GM11168 (cell line): ENCODE measurements at regions not wholly inside any gene's neighbourhood (a gene's known extent, or its start where the extent isn't known, plus 50 kb on each side); places are given as distances from the start of the nearest gene placed in this dataset.

Experiments
- in situ Hi-C: fragments of 300-500 bp; cut with MboI; formaldehyde crosslinking; loops from one replicate; pipeline ENCODE4 v1.12.0; 2022; ENCODE audit warnings: low sequenced_read_pairs; ENCODE audit not compliant: unreplicated experiment

- in situ Hi-C loops = no loop called here
Measured at GRCh38 chr15:94535298-94536048, 304.1 kb downstream of the MCTP2 start.

GRCh38 chr15:94536549-94536948 is 305.2 kb downstream of the MCTP2 start:
- in situ Hi-C loops = no loop called here

GRCh38 chr15:94538280-94538679 is 306.9 kb downstream of the MCTP2 start:
- in situ Hi-C loops = no loop called here

- in situ Hi-C loops = no loop called here
Measured at GRCh38 chr15:94542391-94542790, 311.0 kb downstream of the MCTP2 start.

- in situ Hi-C loops = no loop called here
Measured at GRCh38 chr15:94546808-94547207, 315.4 kb downstream of the MCTP2 start.

GRCh38 chr15:94547711-94548110 is 316.4 kb downstream of the MCTP2 start:
- in situ Hi-C loops = no loop called here

- in situ Hi-C loops = no loop called here
Measured at GRCh38 chr15:94555841-94556519, 324.6 kb downstream of the MCTP2 start.

GRCh38 chr15:94561036-94561689 is 329.8 kb downstream of the MCTP2 start:
- in situ Hi-C loops = no loop called here

GRCh38 chr15:94563456-94563855 is 332.1 kb downstream of the MCTP2 start:
- in situ Hi-C loops = no loop called here

GRCh38 chr15:94576889-94577533 is 345.6 kb downstream of the MCTP2 start:
- in situ Hi-C loops = loop anchor here (25.0 kb wide), 1 partner anchor 710 kb away; no protein-coding TSS in a partner anchor

GRCh38 chr15:94579286-94579685 is 347.9 kb downstream of the MCTP2 start:
- in situ Hi-C loops = loop anchor here (25.0 kb wide), 1 partner anchor 708 kb away; no protein-coding TSS in a partner anchor

- in situ Hi-C loops = loop anchor here (25.0 kb wide), 1 partner anchor 707 kb away; no protein-coding TSS in a partner anchor
Measured at GRCh38 chr15:94580211-94580885, 349.0 kb downstream of the MCTP2 start.

- in situ Hi-C loops = loop anchor here (25.0 kb wide), 1 partner anchor 705 kb away; no protein-coding TSS in a partner anchor
Measured at GRCh38 chr15:94582368-94582767, 351.0 kb downstream of the MCTP2 start.

GRCh38 chr15:94584833-94585244 is 353.5 kb downstream of the MCTP2 start:
- in situ Hi-C loops = loop anchor here (25.0 kb wide), 1 partner anchor 702 kb away; no protein-coding TSS in a partner anchor

GRCh38 chr15:94586099-94586498 is 354.7 kb downstream of the MCTP2 start:
- in situ Hi-C loops = loop anchor here (25.0 kb wide), 1 partner anchor 701 kb away; no protein-coding TSS in a partner anchor

- in situ Hi-C loops = loop anchor here (25.0 kb wide), 1 partner anchor 700 kb away; no protein-coding TSS in a partner anchor
Measured at GRCh38 chr15:94587113-94587512, 355.8 kb downstream of the MCTP2 start.

- in situ Hi-C loops = loop anchor here (25.0 kb wide), 1 partner anchor 698 kb away; no protein-coding TSS in a partner anchor
Measured at GRCh38 chr15:94588993-94589392, 357.6 kb downstream of the MCTP2 start.

- in situ Hi-C loops = loop anchor here (25.0 kb wide), 1 partner anchor 695 kb away; no protein-coding TSS in a partner anchor
Measured at GRCh38 chr15:94592495-94592894, 361.1 kb downstream of the MCTP2 start.

GRCh38 chr15:94596707-94597106 is 365.3 kb downstream of the MCTP2 start:
- in situ Hi-C loops = loop anchor here (25.0 kb wide), 1 partner anchor 691 kb away; no protein-coding TSS in a partner anchor
